SJCRH30 (cell line): ENCODE measurements at regions not wholly inside any gene's neighbourhood (a gene's known extent, or its start where the extent isn't known, plus 50 kb on each side); places are given as distances from the start of the nearest gene placed in this dataset.

Experiments used
- DNase-seq, 2 experiments: peaks; one replicate each; pipeline ENCODE4 v3.0.0-alpha.2; 2015 to 2020
- H3K27ac ChIP-seq: fragments of 250-450 bp; sonication (Bioruptor Pico); 2 replicates; pipeline ENCODE4 v1.5.1; 2020; ENCODE audit warnings: mild to moderate bottlenecking, moderate library complexity
- H3K27me3 ChIP-seq: fragments of 250-450 bp; sonication (Bioruptor Pico); 2 replicates; pipeline ENCODE4 v1.5.1; 2020; ENCODE audit warnings: mild to moderate bottlenecking, moderate library complexity
- H3K36me3 ChIP-seq: fragments of 250-450 bp; sonication (Bioruptor Pico); 2 replicates; pipeline ENCODE4 v1.5.1; 2020; ENCODE audit warnings: mild to moderate bottlenecking, moderate library complexity
- H3K4me1 ChIP-seq: fragments of 250-450 bp; sonication (Bioruptor Pico); 2 replicates; pipeline ENCODE4 v1.5.1; 2020; ENCODE audit warnings: mild to moderate bottlenecking, moderate library complexity
- H3K4me3 ChIP-seq: fragments of 250-450 bp; sonication (Bioruptor Pico); 2 replicates; pipeline ENCODE4 v1.5.1; 2020; ENCODE audit warnings: mild to moderate bottlenecking, moderate library complexity
- H3K9me3 ChIP-seq: fragments of 250-450 bp; sonication (Bioruptor Pico); replicated peaks from 2 replicates; pipeline ENCODE4 v1.5.1; 2020; ENCODE audit warnings: mild to moderate bottlenecking, moderate library complexity

- H3K9me3 ChIP-seq: no peaks in the 10 kb centered on the region
- DNase-seq: no peak
- H3K27ac ChIP-seq: no peak overlapping the region
- no peaks in the 10 kb centered on the region for H3K36me3 ChIP-seq
- H3K4me3 ChIP-seq: no peak overlapping the region
- no peaks in the 10 kb centered on the region for H3K4me1 ChIP-seq
- H3K27me3 ChIP-seq: no peaks in the 10 kb centered on the region
Observed at GRCh38 chr17:55668312-55668920, 54.2 kb downstream of the TMEM100 start.

- H3K4me3 ChIP-seq: no peak overlapping the region
- H3K4me1 ChIP-seq: no peaks in the 10 kb centered on the region
- H3K9me3 ChIP-seq: no peaks in the 10 kb centered on the region
- no peak overlapping the region for H3K27ac ChIP-seq
- DNase-seq: no peak
- no peaks in the 10 kb centered on the region for H3K27me3 ChIP-seq
- no peaks in the 10 kb centered on the region for H3K36me3 ChIP-seq
Observed at GRCh38 chr17:55666806-55667205, 55.9 kb downstream of the TMEM100 start.

- no peaks in the 10 kb centered on the region for H3K27me3 ChIP-seq
- H3K4me3 ChIP-seq: no peak overlapping the region
- DNase-seq: no peak
- H3K36me3 ChIP-seq: no peaks in the 10 kb centered on the region
- no peaks in the 10 kb centered on the region for H3K4me1 ChIP-seq
- no peak overlapping the region for H3K27ac ChIP-seq
- H3K9me3 ChIP-seq: no peaks in the 10 kb centered on the region
Observed at GRCh38 chr17:55664287-55664686, 58.4 kb downstream of the TMEM100 start.

GRCh38 chr17:55663400-55663799, 59.3 kb downstream of the TMEM100 start:
- no peak for DNase-seq
- Histone ChIP-seq H3K4me1 (no peaks in the 10 kb centered on the region), H3K27ac (no peak overlapping the region), H3K36me3 (no peaks in the 10 kb centered on the region), H3K4me3 (no peak overlapping the region), H3K9me3 (no peaks in the 10 kb centered on the region), H3K27me3 (no peaks in the 10 kb centered on the region)

- H3K9me3 ChIP-seq: no peaks in the 10 kb centered on the region
- H3K4me3 ChIP-seq: no peak overlapping the region
- no peak overlapping the region for H3K27ac ChIP-seq
- DNase-seq: no peak
- H3K36me3 ChIP-seq: no peaks in the 10 kb centered on the region
- H3K27me3 ChIP-seq: no peaks in the 10 kb centered on the region
- no peaks in the 10 kb centered on the region for H3K4me1 ChIP-seq
Observed at GRCh38 chr17:55661963-55662834, 60.5 kb downstream of the TMEM100 start.

- DNase-seq: no peak
- no peak overlapping the region for H3K27ac ChIP-seq
- H3K36me3 ChIP-seq: no peaks in the 10 kb centered on the region
- no peak overlapping the region for H3K4me3 ChIP-seq
- H3K27me3 ChIP-seq: no peaks in the 10 kb centered on the region
- no peaks in the 10 kb centered on the region for H3K9me3 ChIP-seq
- no peaks in the 10 kb centered on the region for H3K4me1 ChIP-seq
Observed at GRCh38 chr17:55661256-55661758, 61.4 kb downstream of the TMEM100 start.

GRCh38 chr17:55660178-55660886, 62.3 kb downstream of the TMEM100 start:
- H3K27ac ChIP-seq: no peak overlapping the region
- DNase-seq: peak in 1 of 2 experiments; percentile 9

GRCh38 chr17:55659661-55660060, 63.0 kb downstream of the TMEM100 start:
- DNase-seq: no peak
- no peak overlapping the region for H3K4me3 ChIP-seq
- H3K27me3 ChIP-seq: no peaks in the 10 kb centered on the region
- no peak overlapping the region for H3K27ac ChIP-seq
- no peaks in the 10 kb centered on the region for H3K4me1 ChIP-seq
- H3K9me3 ChIP-seq: no peaks in the 10 kb centered on the region
- no peaks in the 10 kb centered on the region for H3K36me3 ChIP-seq

More at GRCh38 chr17:55660178-55660886, 62.3 kb downstream of the TMEM100 start:
- no peaks in the 10 kb centered on the region for H3K27me3 ChIP-seq
- H3K9me3 ChIP-seq: no peaks in the 10 kb centered on the region
- H3K4me3 ChIP-seq: no peak overlapping the region
- no peaks in the 10 kb centered on the region for H3K36me3 ChIP-seq
- H3K4me1 ChIP-seq: no peaks in the 10 kb centered on the region

- H3K4me1 ChIP-seq: no peaks in the 10 kb centered on the region
- H3K27ac ChIP-seq: no peak overlapping the region
- DNase-seq: no peak
- H3K36me3 ChIP-seq: no peaks in the 10 kb centered on the region
- H3K27me3 ChIP-seq: no peaks in the 10 kb centered on the region
- no peak overlapping the region for H3K4me3 ChIP-seq
- H3K9me3 ChIP-seq: no peaks in the 10 kb centered on the region
Observed at GRCh38 chr17:55655777-55656176, 66.9 kb downstream of the TMEM100 start.

- H3K4me3 ChIP-seq: no peak overlapping the region
- no peaks in the 10 kb centered on the region for H3K36me3 ChIP-seq
- no peak overlapping the region for H3K27ac ChIP-seq
- no peak for DNase-seq
- no peaks in the 10 kb centered on the region for H3K9me3 ChIP-seq
- no peaks in the 10 kb centered on the region for H3K27me3 ChIP-seq
- no peaks in the 10 kb centered on the region for H3K4me1 ChIP-seq
Observed at GRCh38 chr17:55654821-55655220, 67.8 kb downstream of the TMEM100 start.

GRCh38 chr17:55654022-55654421, 68.6 kb downstream of the TMEM100 start:
- no peaks in the 10 kb centered on the region for H3K36me3 ChIP-seq
- H3K27me3 ChIP-seq: no peaks in the 10 kb centered on the region
- no peak for DNase-seq
- H3K4me3 ChIP-seq: no peak overlapping the region
- no peaks in the 10 kb centered on the region for H3K9me3 ChIP-seq
- H3K4me1 ChIP-seq: no peaks in the 10 kb centered on the region
- no peak overlapping the region for H3K27ac ChIP-seq

- no peak for DNase-seq
- H3K36me3 ChIP-seq: no peaks in the 10 kb centered on the region
- H3K27ac ChIP-seq: no peak overlapping the region
- H3K9me3 ChIP-seq: no peaks in the 10 kb centered on the region
- no peaks in the 10 kb centered on the region for H3K27me3 ChIP-seq
- no peaks in the 10 kb centered on the region for H3K4me1 ChIP-seq
- H3K4me3 ChIP-seq: no peak overlapping the region
Observed at GRCh38 chr17:55652825-55653224, 69.8 kb downstream of the TMEM100 start.

- no peak overlapping the region for H3K4me3 ChIP-seq
- H3K9me3 ChIP-seq: no peaks in the 10 kb centered on the region
- no peaks in the 10 kb centered on the region for H3K27me3 ChIP-seq
- no peak for DNase-seq
- no peak overlapping the region for H3K27ac ChIP-seq
- no peaks in the 10 kb centered on the region for H3K4me1 ChIP-seq
- no peaks in the 10 kb centered on the region for H3K36me3 ChIP-seq
Observed at GRCh38 chr17:55652114-55652823, 70.4 kb downstream of the TMEM100 start.

GRCh38 chr17:55649957-55650597, 72.6 kb downstream of the TMEM100 start:
- H3K4me3 ChIP-seq: no peak overlapping the region
- DNase-seq: no peak
- no peaks in the 10 kb centered on the region for H3K36me3 ChIP-seq
- H3K9me3 ChIP-seq: no peaks in the 10 kb centered on the region
- H3K27ac ChIP-seq: no peak overlapping the region
- no peaks in the 10 kb centered on the region for H3K27me3 ChIP-seq
- no peaks in the 10 kb centered on the region for H3K4me1 ChIP-seq
